ENCODE measurements at regions not wholly inside any gene's neighbourhood (a gene's known extent, or its start where the extent isn't known, plus 50 kb on each side); places are given as distances from the start of the nearest gene placed in this dataset.
"Not testable (repeated sequence)": the region's sequence is repeated elsewhere in the genome, so short reads cannot be mapped to it uniquely, and the experiment has no call there.

DNA sequence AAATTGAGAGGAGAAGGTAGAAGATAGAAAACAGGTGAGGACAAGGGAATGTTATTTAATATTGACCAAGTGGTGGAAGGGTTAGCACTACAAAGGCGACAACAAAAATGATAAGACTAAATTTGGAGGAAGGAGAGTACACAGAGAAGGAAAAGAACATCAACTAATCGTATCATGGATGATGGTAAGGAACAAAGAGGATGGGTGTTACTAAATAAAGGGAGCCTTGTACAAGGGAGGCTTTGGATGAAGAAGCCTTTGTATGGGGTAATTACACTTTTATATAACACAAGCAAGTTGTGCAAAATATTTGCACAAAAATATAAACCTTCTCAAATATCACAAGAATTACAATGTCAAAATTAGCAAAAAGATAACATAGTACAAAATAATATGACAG lies 125.7 kb downstream of the ZNF608 start:
- no peak for DNase-seq (ENCODE audit: low spot score)

DNA sequence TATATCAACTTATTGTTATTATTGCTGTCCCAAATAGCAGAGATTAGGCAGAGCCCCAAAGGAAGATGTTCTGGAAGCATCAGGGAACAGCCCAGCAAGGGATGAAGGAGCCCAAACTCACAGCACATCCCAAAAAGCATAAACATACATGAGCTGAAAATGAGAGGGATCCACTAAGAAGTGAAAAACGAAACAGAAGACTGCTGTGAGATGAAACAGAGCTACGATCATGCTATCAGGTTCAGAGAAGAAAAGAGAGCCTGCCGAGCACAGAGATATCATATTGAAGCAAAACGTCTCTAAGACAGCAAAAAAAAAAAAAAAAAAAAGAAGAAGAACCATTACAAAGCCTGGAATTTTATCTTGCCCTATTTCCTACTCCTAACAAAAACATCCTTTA lies 127.3 kb downstream of the ZNF608 start:
- no peak for DNase-seq (ENCODE audit: low spot score)

DNA sequence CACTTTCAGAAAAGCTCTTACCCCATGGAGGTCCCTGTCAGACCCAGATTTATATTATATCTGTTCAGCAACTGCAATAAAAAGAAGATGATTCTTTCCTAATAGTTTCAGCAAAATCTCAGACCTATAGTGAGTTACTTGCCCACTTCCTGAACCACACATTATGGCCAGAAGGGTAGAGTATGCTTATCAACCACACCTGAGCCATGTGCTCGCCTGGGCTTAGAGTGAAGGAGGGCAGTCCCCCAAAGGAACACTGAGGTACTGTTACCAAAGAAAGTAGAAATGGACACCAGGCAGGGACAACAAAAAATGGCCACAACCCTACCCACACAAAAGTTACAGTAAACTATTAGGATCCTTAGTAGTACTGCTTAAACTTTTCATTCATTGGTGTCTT lies 128.7 kb downstream of the ZNF608 start:
- no peak for DNase-seq (ENCODE audit: low spot score)

DNA sequence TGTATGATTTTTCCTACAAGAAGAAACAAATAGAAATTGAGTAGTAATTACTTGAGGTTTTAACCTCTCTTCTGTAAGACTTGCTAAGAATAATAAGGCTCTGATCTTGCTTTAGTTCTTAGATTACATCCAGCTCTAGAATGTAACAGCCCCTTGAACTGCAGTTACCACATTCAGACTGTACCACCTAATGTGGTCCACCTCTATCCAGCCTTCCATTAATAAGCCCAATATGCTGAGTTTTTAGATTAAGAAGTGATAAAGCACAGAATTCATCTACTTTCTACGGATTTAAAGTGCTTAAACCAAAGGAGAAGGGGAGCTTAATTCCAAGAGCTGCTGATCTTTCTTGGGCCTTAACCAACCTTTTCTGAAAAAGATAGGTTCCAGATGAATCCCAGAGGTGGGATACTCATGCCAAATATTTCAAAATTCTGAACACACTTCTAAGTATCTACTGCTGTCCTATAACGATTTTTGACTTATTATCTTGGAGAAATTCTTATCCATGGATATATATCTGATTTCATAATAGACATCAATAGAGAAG lies 131.5 kb downstream of the ZNF608 start:
- DNase-seq (ENCODE audit: low spot score), result no peak

DNA sequence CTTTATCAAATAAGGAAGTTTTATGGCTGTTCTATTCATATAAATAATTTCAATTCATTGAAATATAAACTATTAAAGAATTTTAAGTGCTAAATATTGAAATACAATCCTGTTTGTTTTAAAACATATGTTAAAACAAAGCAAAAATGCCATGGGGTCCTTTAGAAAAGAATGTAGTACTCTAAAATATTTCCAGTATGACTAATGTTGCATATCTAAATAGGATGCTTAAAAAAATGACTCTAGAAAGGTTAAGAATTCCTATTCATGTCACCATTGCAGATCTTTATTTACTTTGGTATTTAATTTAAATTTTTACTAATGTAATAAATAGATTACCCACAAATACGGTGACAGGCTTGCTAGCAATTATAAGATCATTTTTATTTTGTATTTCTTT lies 132.3 kb downstream of the ZNF608 start:
- DNase-seq (ENCODE audit: low spot score), result no peak

DNA sequence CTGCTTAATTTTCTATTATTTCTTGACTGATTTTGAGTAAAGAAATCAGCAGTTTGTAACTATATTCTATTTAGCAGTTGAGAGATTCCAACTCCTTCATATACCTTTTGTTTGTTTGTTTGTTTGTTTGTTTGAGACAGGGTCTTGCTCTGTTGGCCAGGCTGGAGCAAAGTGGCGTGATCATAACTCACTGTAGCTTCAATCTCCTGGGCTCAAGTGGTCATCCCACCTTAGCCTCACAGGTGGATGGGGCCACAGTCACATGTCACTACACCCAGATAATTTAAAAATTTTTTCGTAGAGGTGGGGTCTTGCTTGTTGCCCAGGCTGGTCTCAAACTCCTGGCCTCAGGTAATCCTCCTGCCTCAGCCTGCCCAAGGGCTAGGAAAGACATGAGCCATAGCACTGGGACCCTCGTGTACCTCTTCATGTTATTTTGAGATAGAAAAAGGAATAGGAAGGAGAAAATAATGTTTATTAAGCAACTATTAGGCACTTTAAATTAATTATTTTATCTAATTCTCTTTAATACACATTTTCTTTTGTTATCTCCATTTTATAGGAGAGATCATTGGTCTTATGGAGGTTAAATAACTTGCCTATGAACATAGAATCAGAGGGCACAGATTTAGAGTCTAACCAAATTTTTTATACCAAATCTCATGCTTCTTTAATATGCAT lies 133.0 kb downstream of the ZNF608 start:
- no peak for DNase-seq (ENCODE audit: low spot score)

DNA sequence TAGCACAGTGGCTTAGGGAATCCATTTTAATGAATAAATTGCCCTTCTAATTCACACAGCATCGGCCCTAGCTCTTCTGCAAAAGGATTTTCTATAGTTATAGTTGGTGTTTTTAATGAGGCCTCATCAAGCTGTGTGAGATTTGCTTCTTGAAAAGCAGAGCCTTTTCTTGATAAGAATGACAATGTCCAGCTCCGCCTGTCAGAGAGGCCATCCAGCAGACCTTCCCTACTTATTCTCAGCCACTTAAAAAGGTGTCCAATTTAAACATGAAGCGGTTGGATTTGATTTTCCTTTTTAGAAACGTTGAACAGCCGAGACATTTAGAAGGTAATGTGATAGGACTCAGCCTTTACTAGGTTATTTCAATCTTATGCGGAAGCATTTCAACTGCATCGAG lies 134.4 kb downstream of the ZNF608 start:
- no peak for DNase-seq (ENCODE audit: low spot score)

DNA sequence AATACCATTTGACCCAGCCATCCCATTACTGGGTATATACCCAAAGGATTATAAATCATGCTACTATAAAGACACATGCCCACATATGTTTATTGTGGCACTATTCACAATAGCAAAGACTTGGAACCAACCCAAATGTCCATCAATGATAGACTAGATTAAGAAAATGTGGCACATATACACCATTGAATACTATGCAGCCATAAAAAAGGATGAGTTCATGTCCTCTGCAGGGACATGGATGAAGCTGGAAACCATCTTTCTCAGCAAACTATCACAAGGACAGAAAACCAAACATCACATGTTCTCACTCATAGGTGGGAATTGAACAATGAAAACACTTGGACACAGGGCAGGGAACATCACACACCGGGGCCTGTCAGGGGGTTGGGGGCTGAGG lies 135.2 kb downstream of the ZNF608 start:
- DNase-seq (ENCODE audit: low spot score), result not testable (repeated sequence)

DNA sequence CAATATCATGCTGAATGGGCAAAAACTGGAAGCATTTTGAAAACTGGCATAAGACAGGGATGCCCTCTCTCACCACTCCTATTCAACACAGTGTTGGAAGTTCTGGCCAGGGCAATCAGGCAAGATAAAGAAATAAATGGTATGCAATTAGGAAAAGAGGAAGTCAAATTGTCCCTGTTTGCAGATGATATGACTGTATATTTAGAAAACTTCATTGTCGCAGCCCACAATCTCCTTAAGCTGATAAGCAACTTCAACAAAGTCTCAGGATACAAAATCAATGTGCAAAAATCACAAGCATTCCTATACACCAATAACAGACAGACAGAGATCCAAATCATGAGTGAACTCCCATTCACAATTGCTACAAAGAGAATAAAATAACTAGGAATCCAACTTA lies 136.8 kb downstream of the ZNF608 start:
- DNase-seq (ENCODE audit: low spot score), result not testable (repeated sequence)

DNA sequence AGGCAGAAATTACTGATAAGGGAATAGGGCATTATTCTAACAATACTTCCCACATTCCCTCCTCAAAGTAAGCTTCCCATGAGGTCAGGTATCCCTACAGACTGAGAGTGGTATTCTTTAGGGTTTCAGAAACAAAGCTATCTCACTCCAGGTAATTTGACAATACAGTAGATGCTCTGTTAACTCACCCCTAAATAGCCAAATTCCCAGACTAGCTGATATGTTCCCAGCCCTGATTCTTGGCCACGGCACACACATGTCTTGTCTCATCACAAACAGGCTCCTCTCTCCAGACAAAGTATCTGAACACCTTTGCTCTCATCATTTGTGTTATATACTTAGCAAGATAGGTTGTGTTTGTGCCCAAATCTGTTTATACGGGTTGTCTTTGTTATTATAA lies 139.9 kb downstream of the ZNF608 start:
- no peak for DNase-seq (ENCODE audit: low spot score)

DNA sequence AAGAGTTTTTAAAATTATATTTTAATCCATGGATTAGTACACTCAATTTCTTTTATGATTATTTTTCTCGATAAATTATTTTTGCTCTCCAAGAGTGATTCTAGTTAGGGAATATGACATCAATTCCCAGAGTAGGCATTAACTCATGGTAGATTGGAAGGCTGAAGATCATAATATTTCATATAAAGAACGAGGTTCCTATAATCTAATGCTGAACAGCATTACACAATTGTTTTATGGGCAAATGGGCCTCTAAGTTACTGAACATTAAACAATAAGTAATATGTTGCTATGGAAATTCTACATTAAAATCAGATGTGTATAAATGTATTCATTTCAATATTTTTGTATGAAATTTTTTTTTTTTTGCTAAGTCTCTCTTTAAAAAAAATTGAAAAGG lies 140.3 kb downstream of the ZNF608 start:
- no peak for DNase-seq (ENCODE audit: low spot score)

DNA sequence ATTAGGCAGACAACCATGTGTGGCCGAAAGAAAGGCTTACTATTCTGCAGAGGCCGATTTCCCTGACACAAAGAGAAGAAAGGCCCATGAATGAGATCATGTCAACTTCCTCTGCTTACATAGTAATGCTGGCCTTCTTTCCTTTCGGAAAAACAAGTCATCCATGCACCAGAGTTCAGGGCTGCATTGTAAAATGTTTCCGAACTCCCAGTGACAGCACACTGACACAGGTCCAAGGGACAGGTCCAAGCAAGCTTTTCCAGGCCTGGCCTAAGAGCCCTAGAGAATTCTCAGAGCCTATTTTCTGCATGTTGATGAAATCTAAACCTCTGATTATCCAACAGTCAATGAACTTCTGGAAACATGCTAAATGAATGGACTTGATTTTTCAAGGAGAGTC lies 140.9 kb downstream of the ZNF608 start:
- DNase-seq (ENCODE audit: low spot score), result no peak

DNA sequence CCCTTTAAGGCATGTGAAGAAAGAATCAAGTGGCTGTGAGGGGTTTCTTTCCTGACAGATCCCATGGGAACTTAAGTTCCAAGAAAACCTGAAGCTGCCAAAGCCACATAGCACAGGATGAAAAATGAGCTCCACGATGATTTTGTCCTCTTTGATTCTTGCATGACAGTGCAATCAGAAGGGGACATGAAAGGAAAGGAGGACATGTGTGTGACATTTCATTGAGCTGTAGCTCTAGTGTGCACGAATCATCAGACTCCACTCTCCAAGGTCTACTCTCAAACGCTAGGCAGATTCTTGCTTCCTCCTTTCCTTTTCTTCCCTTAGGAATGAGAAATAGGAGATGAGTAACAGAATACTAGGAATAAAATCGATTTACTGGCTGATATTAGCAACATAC lies 142.0 kb downstream of the ZNF608 start:
- no peak for DNase-seq (ENCODE audit: low spot score)

DNA sequence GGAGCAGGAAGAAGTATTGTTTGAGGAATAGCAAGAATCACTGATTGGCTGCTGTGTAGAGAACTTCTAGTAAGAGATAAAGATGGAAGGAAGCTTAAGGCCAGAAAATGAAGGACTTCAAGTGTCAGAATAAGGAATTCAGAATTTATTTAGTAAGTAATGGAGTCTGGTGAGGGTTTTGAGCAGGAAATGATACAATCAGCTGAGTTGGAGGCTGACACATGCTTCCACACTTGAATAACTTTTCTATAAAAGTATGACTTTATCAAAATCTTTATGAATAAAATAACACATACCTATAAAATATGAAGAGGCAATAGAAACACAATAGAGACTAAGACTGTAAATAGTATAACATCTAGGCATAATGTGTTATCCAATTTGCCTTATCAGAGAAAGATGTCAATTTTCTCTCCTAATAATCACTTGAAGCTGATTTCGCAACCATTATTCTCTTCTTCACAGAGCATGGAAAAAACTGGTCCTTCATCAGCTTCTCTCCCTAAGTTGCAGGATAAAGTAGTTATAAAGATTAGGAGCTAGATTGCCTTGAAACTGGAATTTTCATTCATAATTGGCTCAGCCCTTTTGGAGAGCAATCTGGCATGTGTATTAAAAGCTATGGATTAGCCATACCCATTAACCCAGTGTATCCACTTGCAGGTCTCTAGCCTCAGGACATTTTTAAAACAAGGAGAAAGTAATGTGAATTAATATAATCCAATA lies 143.4 kb downstream of the ZNF608 start:
- DNase-seq (ENCODE audit: low spot score), result no peak

DNA sequence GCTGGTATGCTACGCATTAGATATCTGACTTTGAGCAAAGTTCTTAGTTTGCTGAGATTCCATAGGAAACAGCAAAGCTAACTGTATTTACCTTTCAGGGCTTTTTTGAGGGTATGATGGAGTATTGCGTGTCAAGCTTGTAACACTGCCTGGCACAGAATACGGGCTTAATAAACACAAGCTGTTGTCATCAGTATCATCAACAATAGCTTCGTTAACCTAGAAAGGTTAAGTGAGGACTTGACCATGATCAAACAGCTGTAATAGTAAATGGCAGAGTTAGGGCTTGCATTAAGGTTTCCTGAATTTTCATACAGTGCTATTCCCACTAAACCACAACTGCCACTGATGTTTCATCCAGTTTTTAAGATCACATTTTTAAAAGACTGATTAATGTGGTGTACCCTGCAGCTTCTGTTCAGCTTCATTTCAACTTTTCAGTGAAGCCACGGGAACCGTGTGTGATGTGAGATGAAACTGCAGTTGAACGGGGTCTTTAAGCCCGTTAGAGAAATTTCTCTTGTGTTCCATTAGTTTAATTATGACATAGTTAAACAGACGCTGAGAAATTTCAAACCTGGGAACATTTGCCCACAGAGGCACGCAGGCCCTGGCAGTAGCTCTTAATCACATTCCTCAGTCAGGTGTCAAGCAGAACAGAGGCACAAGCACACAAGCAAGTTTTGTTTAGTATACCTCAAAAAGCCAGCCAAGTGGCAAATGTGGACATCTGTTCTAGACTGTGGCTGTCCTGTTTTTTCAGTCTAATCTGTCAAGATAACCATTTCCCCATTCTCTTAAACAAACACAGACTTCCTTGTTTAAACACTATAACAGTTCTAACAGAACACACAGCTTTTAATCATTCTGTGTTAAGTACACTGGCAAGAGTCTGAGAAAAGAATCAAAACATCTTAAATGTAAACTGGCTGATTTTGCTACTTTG lies 147.1 kb downstream of the ZNF608 start:
- DNase-seq (ENCODE audit: low spot score), result peak; percentile 65

DNA sequence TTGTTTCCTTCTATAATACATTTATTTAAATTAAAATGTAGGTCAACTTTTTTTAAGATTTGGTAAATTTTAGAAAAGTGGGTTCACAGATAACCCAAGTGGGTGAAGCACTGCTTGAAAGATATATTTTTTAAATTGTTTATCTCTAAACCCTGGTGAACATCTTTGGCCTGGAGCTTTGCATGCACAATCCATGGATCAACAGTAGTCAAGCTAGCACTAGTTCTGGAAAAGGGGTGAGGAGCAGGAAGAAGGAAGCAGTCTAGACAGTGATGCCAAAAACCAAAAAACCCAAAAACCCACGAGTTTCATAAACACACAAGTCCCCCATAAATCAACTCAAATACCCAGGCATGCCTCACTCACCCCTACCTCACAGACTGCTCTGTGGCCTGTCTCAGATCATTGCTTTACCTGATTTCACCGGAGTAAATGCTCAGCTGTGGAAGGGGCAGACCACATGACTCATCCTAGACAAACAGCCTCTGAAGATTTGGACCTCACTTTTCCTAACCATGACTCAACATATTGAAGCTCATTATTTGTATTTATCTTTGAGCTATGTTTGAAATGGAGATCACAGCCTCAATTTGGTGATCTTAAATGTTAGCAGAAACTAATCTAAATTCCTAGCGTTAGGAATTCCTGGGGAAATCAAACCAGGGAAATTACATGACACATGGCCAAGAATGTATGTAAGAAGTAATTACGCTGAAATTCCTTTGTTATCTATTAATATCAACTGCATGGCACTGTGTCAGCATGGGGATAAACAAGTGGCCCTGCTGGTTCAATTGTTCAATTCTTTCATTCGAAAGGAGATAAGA lies 149.6 kb downstream of the ZNF608 start:
- peak; percentile 90 for DNase-seq (ENCODE audit: low spot score)

DNA sequence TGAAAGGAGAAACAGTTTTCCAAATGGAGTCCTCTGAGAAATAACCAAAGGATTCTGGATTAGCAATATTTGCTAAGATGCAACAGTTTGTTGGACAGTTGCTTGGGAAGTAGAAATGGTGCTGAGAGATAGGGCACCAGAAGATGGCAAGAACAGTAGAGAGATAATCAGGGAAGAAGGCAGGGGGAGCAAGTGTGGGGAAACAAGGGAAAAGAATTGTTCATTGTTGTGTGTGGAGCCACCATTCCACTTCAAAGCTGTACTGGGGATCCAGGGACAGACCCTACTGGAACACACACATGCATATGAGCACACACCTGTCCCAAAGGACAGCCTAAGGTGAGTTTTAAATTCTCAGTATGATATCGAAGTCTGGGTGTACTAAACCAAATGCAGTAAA lies 152.5 kb downstream of the ZNF608 start:
- no peak for DNase-seq (ENCODE audit: low spot score)

DNA sequence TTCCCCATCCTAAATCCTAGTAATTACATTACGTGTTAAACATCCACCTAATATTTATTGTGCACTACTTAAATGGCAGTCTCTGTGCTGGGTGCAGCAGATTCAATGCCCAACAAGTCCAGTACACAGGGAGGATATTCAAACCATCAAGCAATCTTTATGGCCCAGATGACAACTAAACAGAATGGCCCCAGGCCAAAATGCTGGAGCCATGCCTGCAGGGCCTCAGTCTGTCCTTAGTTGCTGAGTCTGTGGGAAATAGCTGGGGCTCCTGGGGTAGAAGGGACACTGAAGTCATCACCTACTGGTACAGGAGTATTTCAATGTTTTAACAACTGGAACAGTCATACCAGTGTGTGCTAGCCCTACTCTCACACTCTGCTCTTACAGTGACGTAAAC lies 153.5 kb downstream of the ZNF608 start:
- no peak for DNase-seq (ENCODE audit: low spot score)

DNA sequence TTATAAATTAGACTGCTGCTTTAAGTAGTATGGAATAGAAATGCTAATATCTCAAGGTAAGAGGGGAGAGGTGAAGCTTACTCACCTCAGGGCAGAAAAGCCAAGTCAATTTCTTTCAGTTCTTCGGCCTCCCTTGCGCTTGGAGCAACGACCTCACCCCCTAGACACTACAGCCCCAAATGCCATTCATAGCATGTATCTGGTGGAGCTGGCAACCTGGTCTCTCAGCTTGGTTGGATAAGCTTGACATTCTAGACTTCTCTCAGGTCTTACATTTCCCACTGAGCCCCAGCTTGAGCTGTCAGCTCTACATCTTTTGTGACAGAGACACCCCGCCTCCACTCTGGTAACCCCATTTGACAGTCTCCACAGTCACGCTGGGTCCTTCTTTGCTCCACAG lies 154.9 kb downstream of the ZNF608 start:
- no peak for DNase-seq (ENCODE audit: low spot score)

DNA sequence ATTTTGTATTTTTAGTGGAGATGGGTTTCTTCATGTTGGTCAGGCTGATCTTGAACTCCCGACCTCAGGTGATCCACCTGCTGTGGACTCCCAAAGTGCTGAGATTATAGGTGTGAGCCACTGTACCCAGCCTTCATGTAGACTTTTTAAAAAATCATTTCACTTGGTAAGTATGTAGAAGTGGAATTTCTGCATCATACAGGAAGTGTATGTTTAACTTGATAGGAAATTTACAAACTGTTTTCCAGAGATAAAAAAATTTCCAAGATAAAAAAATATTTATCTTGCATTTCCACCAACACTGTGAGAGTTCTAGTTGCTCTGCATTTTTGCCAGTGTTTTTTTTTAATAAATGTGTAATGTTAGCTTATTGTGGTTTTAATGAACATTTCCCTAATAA lies 155.8 kb downstream of the ZNF608 start:
- DNase-seq (ENCODE audit: low spot score), result no peak

DNA sequence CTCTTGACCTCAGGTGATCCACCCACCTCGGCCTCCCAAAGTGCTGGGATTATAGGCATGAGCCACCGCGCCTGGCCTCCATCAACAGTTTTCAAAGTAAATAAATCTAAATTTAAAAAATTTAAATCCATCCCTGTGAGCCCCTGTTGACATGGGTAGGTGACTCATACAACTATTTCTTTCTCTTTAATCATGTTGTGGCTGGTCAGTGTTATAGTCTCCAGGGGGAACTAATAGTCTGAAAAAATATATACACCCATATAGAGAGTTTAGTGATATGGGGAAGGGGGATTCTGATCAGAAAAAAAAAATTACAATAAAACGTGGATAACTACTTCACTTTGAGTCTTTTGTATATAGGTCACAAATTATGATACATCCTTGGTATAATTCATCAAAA lies 159.2 kb downstream of the ZNF608 start:
- DNase-seq (ENCODE audit: low spot score), result no peak

Data from A172 (cell line).